OCI-LY1 (cell line): ENCODE measurements at regions not wholly inside any gene's neighbourhood (a gene's known extent, or its start where the extent isn't known, plus 50 kb on each side); places are given as distances from the start of the nearest gene placed in this dataset.

Experiments
- H2AFZ ChIP-seq: fragments of 200-600 bp; sonication (generic), shearing (Covaris generic); 2 replicates; pipeline ENCODE4 v1.6.0; 2014; ENCODE audit warnings: antibody characterized with exemption, mild to moderate bottlenecking, low read length
- H3F3A ChIP-seq: fragments of 200-600 bp; sonication (generic), shearing (Covaris generic); 2 replicates; pipeline ENCODE4 v1.6.0; 2014; ENCODE audit warnings: mild to moderate bottlenecking, antibody characterized with exemption, low read length, moderate library complexity; ENCODE audit not compliant: insufficient read depth
- H3K27ac ChIP-seq: fragments of 200-600 bp; sonication (generic); 2 replicates; pipeline ENCODE4 v1.5.1; 2014; ENCODE audit warnings: low read length, mixed run types, mild to moderate bottlenecking, low read depth; ENCODE audit not compliant: poor library complexity, severe bottlenecking
- H3K27me3 ChIP-seq: fragments of 200-600 bp; sonication (generic); 2 replicates; pipeline ENCODE4 v1.6.0; 2014; ENCODE audit warnings: antibody characterized with exemption, mild to moderate bottlenecking, low read length, moderate library complexity; ENCODE audit not compliant: insufficient read depth
- H3K36me3 ChIP-seq: fragments of 200-600 bp; sonication (generic); 2 replicates; pipeline ENCODE4 v1.6.1; 2014; ENCODE audit warnings: mild to moderate bottlenecking, antibody characterized with exemption, low read length, moderate library complexity, mixed read lengths; ENCODE audit not compliant: insufficient read depth
- H3K4me1 ChIP-seq: fragments of 200-600 bp; sonication (generic); 2 replicates; pipeline ENCODE4 v1.5.1; 2014; ENCODE audit warnings: mild to moderate bottlenecking, low read length, moderate library complexity; ENCODE audit not compliant: insufficient read depth, severe bottlenecking
- H3K4me2 ChIP-seq: fragments of 200-600 bp; sonication (generic), shearing (Covaris generic); 2 replicates; pipeline ENCODE4 v1.6.1; 2014; ENCODE audit warnings: low read length
- H3K4me3 ChIP-seq: fragments of 200-600 bp; sonication (generic); 2 replicates; pipeline ENCODE4 v1.5.1; 2014; ENCODE audit warnings: low read length, low read depth, mild to moderate bottlenecking, mixed read lengths; ENCODE audit not compliant: poor library complexity, severe bottlenecking
- H3K79me2 ChIP-seq: fragments of 200-600 bp; shearing (Covaris generic); 2 replicates; pipeline ENCODE4 v1.6.1; 2016; ENCODE audit warnings: mixed run types, low read length, mixed read lengths; ENCODE audit not compliant: insufficient read depth
- H3K9ac ChIP-seq: fragments of 200-600 bp; sonication (generic), shearing (Covaris generic); 2 replicates; pipeline ENCODE4 v1.6.1; 2014; ENCODE audit warnings: mild to moderate bottlenecking, low read length, mixed read lengths
- H3K9me2 ChIP-seq: fragments of 200-600 bp; sonication (generic), shearing (Covaris generic); 2 replicates; pipeline ENCODE4 v1.6.1; 2014; ENCODE audit warnings: low read depth, mild to moderate bottlenecking, low read length, mixed read lengths
- H3K9me3 ChIP-seq: fragments of 200-600 bp; shearing (Covaris generic); 2 replicates; pipeline ENCODE4 v1.6.1; 2014; ENCODE audit warnings: low read length, mixed read lengths
- H4K20me1 ChIP-seq: fragments of 200-600 bp; sonication (generic), shearing (Covaris generic); 2 replicates; pipeline ENCODE4 v1.6.0; 2016; ENCODE audit warnings: mild to moderate bottlenecking, low read length; ENCODE audit not compliant: insufficient read depth
- EZH2 ChIP-seq: fragments of 200-600 bp; sonication (generic), shearing (Covaris generic); IDR thresholded peaks from 2 replicates; pipeline ENCODE4 v1.8.0; 2017; ENCODE audit warnings: borderline replicate concordance, mixed run types, mild to moderate bottlenecking, antibody characterized with exemption, low read length, moderate library complexity, mixed read lengths
- TF ChIP-seq, protein P1 (sequence below): fragments of 200-600 bp; sonication (generic), shearing (Covaris generic); IDR thresholded peaks from 2 replicates; pipeline ENCODE4 v1.5.1; 2017; ENCODE audit warnings: mild to moderate bottlenecking, antibody characterized with exemption, low read length, moderate library complexity, mixed read lengths

DNA sequence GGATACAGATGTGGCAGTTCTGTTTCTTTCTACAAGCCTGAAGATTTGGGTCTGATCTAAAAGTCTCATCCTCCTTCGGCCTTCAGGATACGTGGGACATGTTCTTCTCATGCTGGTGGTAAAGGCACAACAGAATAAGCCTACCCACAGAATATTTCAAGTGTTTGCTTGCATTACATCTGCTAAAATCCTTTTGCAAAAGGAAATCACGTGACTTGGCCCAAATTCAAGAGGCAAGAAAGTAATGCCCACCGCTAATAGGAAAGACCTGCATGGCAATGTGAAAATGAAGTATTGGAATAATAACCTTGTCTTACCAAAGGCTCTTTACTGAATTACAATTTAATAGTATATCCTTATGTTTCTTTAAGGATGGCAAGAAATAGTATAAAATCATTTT is 439.9 kb upstream of the TGFBR2 start:
- H3K9me3 ChIP-seq, result no peaks in the 10 kb centered on the region
- H3K9me2 ChIP-seq, result no peaks in the 10 kb centered on the region
- H3K79me2 ChIP-seq, result no peaks in the 10 kb centered on the region
- H3K4me1 ChIP-seq, result no peaks in the 10 kb centered on the region
- no peak overlapping the region for H3K27ac ChIP-seq
- H3K4me3 ChIP-seq, result no peak overlapping the region
- H3K4me2 ChIP-seq, result no peak overlapping the region
- no peaks in the 10 kb centered on the region for H3K36me3 ChIP-seq
- no peaks in the 10 kb centered on the region for H3K27me3 ChIP-seq
- H3K9ac ChIP-seq, result no peak overlapping the region
- TF ChIP-seq EZH2, result no peak
- TF ChIP-seq, protein P1, sequence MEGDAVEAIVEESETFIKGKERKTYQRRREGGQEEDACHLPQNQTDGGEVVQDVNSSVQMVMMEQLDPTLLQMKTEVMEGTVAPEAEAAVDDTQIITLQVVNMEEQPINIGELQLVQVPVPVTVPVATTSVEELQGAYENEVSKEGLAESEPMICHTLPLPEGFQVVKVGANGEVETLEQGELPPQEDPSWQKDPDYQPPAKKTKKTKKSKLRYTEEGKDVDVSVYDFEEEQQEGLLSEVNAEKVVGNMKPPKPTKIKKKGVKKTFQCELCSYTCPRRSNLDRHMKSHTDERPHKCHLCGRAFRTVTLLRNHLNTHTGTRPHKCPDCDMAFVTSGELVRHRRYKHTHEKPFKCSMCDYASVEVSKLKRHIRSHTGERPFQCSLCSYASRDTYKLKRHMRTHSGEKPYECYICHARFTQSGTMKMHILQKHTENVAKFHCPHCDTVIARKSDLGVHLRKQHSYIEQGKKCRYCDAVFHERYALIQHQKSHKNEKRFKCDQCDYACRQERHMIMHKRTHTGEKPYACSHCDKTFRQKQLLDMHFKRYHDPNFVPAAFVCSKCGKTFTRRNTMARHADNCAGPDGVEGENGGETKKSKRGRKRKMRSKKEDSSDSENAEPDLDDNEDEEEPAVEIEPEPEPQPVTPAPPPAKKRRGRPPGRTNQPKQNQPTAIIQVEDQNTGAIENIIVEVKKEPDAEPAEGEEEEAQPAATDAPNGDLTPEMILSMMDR, result no peak
- no peaks in the 10 kb centered on the region for H4K20me1 ChIP-seq
- no peaks in the 10 kb centered on the region for H3F3A ChIP-seq
- H2AFZ ChIP-seq, result no peak overlapping the region

DNA sequence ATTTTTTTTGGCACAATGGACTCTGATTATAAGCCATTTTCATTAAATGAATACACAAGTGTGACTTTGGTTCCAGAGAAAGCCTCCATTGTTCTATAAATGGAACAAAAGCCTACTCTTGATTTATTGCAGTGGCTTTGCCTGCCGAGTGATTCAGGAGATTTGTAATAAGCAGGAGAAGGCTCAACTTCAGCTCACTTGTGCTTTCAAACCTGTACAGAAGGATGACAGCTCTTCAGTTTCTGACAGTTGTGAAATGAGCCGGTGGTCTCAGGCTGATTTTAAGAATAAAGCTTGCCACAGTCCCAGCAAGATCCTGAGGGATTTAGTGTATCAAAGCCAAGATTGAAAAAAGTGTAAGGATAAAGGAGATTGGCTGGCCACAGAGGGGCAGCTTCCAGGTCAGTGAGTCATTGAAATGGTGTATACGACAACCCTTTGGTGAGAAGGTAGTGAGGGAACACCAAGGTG is 438.8 kb upstream of the TGFBR2 start:
- H4K20me1 ChIP-seq, result no peaks in the 10 kb centered on the region
- no peaks in the 10 kb centered on the region for H3K27me3 ChIP-seq
- no peaks in the 10 kb centered on the region for H3K36me3 ChIP-seq
- H3K9me2 ChIP-seq, result no peaks in the 10 kb centered on the region
- no peaks in the 10 kb centered on the region for H3K79me2 ChIP-seq
- H3K4me3 ChIP-seq, result no peak overlapping the region
- H3F3A ChIP-seq, result no peaks in the 10 kb centered on the region
- H3K4me1 ChIP-seq, result no peaks in the 10 kb centered on the region
- no peaks in the 10 kb centered on the region for H3K9me3 ChIP-seq
- no peak overlapping the region for H3K4me2 ChIP-seq
- H3K27ac ChIP-seq, result no peak overlapping the region
- TF ChIP-seq EZH2, result no peak
- TF ChIP-seq, protein P1, result no peak
- H2AFZ ChIP-seq, result no peak overlapping the region
- no peak overlapping the region for H3K9ac ChIP-seq

DNA sequence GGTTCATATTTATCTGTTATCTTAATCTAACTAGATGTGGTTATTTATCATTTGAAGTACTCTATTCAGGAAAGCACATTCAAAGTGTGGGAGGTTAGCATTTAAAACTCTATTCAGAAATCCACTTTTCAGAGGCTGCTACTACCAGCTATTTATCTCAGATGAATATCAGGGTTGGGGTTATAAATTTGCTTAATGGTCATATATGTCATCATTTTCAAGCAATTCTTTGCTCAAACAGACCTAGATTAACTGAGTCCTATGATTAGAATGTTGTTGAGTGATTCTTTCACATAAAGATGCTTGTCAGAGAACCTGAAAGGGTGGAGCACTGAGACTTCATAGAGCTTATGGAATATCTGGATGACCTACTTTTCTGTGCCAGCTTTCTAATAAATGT is 436.9 kb upstream of the TGFBR2 start:
- Histone ChIP-seq H3K27ac (no peak overlapping the region), H3K9me2 (no peaks in the 10 kb centered on the region), H3K4me2 (no peak overlapping the region), H3K4me3 (no peak overlapping the region), H3K79me2 (no peaks in the 10 kb centered on the region), H3K36me3 (no peaks in the 10 kb centered on the region), H4K20me1 (no peaks in the 10 kb centered on the region), H3K27me3 (no peaks in the 10 kb centered on the region), H3K4me1 (no peaks in the 10 kb centered on the region), H3F3A (no peaks in the 10 kb centered on the region), H2AFZ (no peak overlapping the region), H3K9me3 (no peaks in the 10 kb centered on the region), H3K9ac (no peak overlapping the region)
- TF ChIP-seq, protein P1, result no peak
- TF ChIP-seq EZH2, result no peak
